ENCODE measurements at regions not wholly inside any gene's neighbourhood (a gene's known extent, or its start where the extent isn't known, plus 50 kb on each side); places are given as distances from the start of the nearest gene placed in this dataset.

GRCh38 chr16:13348416-13348815 lies 447.0 kb downstream of the SHISA9 start:
- DNase-seq (ENCODE audit: extremely low read depth in 1 of 4, low spot score in 3 of 4) (peak in 1 of 4 experiments; percentile 11), ATAC-seq (no peak), FAIRE-seq (no peak)
- H3K79me2 ChIP-seq (ENCODE audit: control insufficient read depth, insufficient read depth, low read length) = no peaks in the 10 kb centered on the region
- in situ Hi-C loops (cut with MboI) = no loop called here
- no peaks in the 10 kb centered on the region for H3K4me1 ChIP-seq (replicated peaks in 1 of 2; ENCODE audit: control insufficient read depth in 2 of 2, insufficient read depth in 2 of 2, low read length in 2 of 2)
- no peak overlapping the region for H3K9ac ChIP-seq (ENCODE audit: insufficient read depth in 1 of 2, low read depth in 2 of 2, low read length in 2 of 2)
- no peaks in the 10 kb centered on the region; the same call in 1 of the 2 replicates for H4K20me1 ChIP-seq (replicated peaks; ENCODE audit: control insufficient read depth, insufficient read depth, low read length)
- H3K27ac ChIP-seq (ENCODE audit: extremely low read depth, low read depth, low read length) = no peak overlapping the region
- H3K9me1 ChIP-seq (ENCODE audit: control insufficient read depth, insufficient read depth, low read length) = no peaks in the 10 kb centered on the region
- H3K27me3 ChIP-seq (ENCODE audit: control insufficient read depth in 2 of 2, insufficient read depth in 2 of 2, low read length in 2 of 2) = no peaks in the 10 kb centered on the region
- BruUV-seq (replicated peaks) = no TSS peak
- H3K36me3 ChIP-seq (ENCODE audit: control insufficient read depth, insufficient read depth, low read length) = no peaks in the 10 kb centered on the region
- no peak overlapping the region for H2AFZ ChIP-seq (ENCODE audit: low read depth, low read length)
- intact Hi-C loops (cut with micrococcal nuclease) = no loop called here
- ChIA-PET POLR2A (no interaction called here), CTCF (ENCODE audit: low intra/inter-chr PET ratio) (no interaction called here)
- TF ChIP-seq ZNF41 (CRISPR knock-in tag; conservative IDR thresholded peaks at IDR 0.05) (no peak), ASH1L (IDR thresholded peaks at IDR 0.05; ENCODE audit: borderline replicate concordance, low read depth, partially characterized antibody) (no peak), ELK3 (CRISPR knock-in tag; IDR thresholded peaks at IDR 0.05) (no peak), TARDBP (IDR thresholded peaks at IDR 0.05) (no peak), ZNF318 (IDR thresholded peaks at IDR 0.05; ENCODE audit: borderline replicate concordance in 1 of 2, low read depth in 1 of 2) (no peak)
- H3K4me2 ChIP-seq (ENCODE audit: insufficient read depth, low read length) = no peak overlapping the region
- no peaks in the 10 kb centered on the region for H3K9me3 ChIP-seq (replicated peaks; ENCODE audit: control insufficient read depth, insufficient read depth, low read depth, low read length)
- H3K4me3 ChIP-seq = no peak overlapping the region
- WGBS (ENCODE audit: insufficient coverage, low coverage, missing lambda C conversion rate) = 0% methylated on average over 5 of the region's 6 CpGs
